Muscle of arm (tissue), 1 donor: ENCODE measurements at regions not wholly inside any gene's neighbourhood (a gene's known extent, or its start where the extent isn't known, plus 50 kb on each side); places are given as distances from the start of the nearest gene placed in this dataset.

Experiments used
- DNase-seq: peaks from one replicate; pipeline ENCODE4 v3.0.0-alpha.2; 2013

- DNase-seq, result no peak
These were observed 136.0 kb upstream of the SIX2 start for GRCh38 chr2:45145073-45145899.

- DNase-seq, result no peak
These were observed 132.9 kb upstream of the SIX2 start for GRCh38 chr2:45141883-45142866.

DNA sequence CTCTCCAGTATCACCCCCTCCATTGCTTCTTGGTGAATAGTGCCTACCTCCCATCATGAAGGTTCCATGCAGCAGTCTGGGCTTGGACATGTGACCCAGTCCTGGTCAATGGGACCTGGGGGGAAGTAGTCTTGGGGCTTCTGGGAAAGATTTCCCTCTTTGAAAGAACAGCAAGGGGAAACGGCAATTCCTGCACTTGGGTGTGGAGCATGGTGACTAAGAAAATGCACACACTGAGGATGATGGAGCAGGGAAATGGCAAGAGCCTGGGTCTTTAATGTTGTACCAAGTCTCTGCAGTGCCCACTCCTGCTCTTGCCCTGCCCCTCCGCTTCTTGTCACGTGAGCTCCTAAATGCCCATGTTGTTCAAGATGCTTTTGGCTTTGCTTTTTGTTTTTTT is 131.4 kb upstream of the SIX2 start:
- DNase-seq, result no peak

DNA sequence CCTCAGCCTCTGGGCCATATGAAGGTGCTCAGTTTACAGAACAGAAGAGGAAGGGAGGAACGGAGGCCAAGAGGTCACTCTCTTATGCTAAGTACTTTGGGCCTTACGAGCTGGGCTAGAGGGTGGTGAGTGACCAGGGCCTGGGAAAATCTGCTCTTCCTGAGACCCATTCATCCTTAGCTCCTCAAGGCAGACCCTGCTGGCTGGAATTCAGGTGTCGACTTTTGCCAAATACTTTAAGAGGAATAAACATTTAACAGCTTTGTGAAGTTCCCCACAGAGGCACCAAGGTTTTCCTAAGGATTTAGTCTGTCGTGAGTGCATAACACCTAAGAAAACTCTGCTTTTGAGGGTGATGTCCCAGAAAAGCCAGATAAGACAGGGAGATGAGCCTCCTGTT is 129.7 kb upstream of the SIX2 start:
- no peak for DNase-seq

GRCh38 chr2:45137966-45138695 is 128.9 kb upstream of the SIX2 start:
- DNase-seq, result no peak

GRCh38 chr2:45134726-45135125 is 125.5 kb upstream of the SIX2 start:
- DNase-seq, result no peak

GRCh38 chr2:45134014-45134413 is 124.8 kb upstream of the SIX2 start:
- no peak for DNase-seq

DNA sequence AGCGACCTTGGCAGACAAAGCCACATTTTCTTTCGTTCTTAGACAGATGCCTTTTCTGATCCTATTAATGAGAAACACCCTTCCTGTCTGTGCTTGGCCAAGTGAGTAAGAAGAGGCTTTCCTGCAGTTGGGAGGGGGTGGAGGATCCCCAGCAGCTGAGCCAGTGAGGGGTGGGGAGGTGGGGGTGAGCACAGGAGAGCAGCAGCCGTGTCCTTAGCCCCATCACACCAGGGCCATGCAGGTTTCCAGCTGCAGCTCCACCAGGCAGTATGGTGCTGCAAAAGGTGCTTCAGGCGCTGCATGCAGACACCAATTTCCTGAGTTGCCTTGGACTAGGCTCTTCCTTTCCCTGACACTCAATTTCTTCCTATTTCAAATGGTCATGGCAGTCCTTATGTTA is 123.3 kb upstream of the SIX2 start:
- DNase-seq, result no peak

DNA sequence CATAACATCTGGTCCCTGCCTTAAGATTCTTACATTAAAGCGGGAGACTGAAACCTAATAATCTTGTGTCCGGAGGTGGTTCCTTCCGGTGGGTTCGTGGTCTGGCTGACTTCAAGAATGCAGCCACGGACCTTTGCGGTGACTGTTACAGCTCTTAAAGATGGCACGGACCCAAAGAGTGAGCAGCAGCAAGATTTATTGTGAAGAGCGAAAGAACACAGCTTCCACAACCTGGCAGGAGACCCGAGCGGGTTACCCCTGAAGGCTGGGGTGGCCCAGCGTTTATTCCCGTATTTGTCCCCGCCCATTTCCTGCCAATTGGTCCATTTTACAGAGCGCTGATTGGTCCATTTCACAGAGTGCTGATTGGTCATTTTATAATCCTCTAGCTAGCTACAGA is 122.3 kb upstream of the SIX2 start:
- DNase-seq, result no peak

DNA sequence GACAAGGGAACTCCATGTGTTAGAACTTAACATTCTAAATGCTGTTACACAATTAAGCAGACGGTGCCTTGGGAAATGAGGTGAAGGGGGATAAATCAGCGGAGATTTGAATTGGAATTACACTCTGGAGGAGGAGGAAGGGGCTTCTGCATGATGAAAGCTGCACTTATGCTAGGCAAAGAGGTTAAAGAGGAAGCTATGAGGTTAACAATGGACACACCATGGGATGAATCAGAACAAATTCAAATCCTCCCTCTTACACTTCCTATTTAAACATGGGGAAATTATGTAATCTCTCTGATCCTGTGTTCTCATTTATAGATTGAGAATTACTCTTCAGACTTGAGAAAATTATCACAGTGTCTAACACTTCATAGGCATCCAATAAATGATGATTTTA is 121.5 kb upstream of the SIX2 start:
- no peak for DNase-seq

- DNase-seq, result peak; percentile 8
These were observed 119.3 kb upstream of the SIX2 start for GRCh38 chr2:45128580-45128997.

DNA sequence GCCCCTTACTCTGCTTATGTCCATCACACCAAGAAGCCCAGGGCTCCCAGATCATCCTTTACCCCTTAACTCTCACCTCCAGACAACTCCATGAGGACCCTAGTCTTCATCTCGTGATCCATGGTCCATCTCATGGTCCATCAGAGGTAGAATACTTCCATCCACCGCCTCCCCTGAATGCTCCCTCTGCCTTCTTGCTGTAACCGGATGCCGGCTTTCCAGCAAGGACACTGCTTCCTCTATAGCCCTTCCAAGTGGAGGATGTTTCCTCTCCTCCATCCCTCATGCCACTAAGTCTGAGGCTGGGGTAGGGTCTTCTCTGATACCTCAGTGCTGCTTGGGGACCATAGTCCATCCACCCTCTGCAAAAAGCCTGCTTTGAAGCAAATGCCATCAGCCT is 118.6 kb upstream of the SIX2 start:
- no peak for DNase-seq

DNA sequence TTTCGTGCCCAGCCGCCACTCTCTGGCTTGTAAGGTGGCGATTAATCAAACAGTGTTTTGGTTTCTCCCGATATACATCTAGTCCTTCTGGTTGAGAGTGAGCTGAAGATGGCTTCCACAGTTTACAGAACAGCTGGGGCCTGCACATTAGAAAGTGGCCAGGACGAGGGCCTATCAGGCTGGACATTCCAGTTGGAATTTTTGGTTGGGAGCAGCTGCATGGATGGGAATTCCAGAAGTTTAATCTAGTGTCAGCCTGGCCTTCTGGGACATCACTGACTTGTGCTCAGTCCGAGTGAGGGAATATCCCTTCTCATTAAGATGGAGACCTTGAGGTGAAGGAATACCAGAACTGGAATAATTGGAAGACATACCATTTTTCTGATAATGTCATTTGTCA is 118.1 kb upstream of the SIX2 start:
- DNase-seq, result no peak

DNA sequence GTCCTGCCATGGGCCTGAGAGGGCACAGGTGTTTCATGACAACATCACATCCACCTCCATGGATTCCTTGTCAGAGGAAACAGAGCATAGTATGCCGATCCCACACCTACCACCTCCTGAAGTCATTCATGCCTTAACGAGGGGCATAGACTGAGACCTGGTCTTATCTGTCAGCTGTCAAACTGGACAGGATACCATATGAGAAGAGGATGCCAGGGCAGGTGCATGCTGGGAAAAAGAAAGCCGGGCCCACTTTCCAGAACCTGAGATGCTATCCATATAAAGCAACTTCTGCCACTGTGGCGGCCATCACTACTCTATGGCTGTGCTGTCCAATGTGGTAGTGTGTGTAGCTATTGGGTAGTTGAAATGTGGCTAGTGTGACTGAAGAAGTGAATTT is 116.0 kb upstream of the SIX2 start:
- no peak for DNase-seq

GRCh38 chr2:45124456-45124855 is 115.2 kb upstream of the SIX2 start:
- DNase-seq, result no peak

DNA sequence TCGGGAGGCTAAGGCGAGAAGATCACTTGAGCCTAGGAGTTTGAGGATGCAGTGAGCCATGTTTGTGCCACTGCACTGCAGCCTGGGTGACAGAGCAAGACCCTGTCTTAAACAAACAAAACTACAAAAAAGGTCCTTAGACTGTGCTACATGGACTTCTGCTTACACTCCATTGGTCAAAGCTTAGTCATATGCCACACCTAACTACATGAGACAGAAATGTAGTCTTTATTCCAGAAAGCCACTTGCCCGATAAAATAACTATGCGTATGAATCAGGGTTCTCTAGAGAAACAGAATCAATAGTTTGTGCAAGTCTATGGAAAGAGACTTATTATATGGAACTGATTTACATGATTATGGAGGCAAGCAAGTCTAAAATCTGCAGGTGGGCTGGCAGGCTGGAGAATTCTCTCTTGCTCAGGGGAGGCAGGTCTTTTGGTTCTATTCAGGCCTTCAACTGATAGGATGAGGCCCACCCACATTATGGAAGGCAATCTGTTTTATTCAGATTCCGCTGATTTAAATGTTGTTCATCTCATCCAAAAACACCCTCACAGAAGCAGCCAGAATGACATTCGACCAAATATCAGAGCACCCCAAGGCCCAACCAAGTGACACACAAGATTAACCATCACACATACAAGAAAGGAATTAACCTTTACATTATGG is 114.4 kb upstream of the SIX2 start:
- DNase-seq, result no peak

DNA sequence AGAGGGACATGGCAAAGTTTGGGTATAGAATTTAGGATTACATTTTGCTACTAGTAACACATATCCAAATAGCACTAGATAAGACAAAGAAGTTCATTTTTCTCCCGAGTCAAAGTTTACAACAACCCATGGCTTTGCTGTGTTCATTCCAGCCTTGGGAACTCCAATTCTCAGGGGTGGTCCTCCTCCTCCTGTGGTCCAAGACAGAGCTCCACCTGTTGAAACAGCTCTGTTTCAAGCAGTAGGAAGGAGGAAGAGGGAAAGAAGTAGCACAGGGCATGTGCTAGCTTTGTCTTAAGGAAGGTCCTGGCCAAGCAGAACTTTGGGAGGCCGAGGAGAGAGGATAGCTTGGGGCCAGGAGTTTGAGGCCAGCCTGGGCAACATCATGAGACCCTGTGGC is 113.8 kb upstream of the SIX2 start:
- DNase-seq, result no peak

DNA sequence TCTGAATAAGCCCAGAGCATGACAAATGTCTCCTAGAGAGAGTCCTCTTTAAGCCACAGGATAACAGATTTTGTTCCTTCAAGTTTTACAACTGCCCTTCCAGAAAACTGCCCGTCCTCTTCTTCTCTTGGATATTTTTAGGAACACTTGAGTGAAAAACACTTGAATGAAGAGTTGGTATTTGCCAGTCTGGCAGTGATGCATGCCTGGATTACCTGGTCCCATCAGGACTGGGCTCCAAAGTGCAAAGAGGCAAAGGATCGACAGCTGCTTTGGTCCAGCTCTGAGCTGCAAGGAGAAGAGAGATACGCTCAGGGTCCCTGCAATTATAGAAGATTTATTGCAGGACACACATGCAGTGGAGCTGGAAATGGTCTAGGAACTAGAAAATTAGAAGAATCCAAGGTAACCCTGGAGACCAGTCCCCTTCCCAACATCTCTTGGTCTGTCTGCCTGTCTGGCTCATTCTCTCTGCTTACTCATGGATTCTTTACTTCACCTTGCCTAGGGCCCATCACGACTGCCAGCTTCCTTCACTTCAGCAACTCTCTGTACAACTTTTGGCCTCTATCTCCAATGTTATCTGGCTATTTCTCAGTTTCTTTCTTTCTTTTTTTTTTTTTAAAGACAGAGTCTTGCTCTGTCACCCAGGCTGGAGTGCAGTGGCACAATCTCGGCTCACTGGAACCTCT is 112.1 kb upstream of the SIX2 start:
- no peak for DNase-seq

DNA sequence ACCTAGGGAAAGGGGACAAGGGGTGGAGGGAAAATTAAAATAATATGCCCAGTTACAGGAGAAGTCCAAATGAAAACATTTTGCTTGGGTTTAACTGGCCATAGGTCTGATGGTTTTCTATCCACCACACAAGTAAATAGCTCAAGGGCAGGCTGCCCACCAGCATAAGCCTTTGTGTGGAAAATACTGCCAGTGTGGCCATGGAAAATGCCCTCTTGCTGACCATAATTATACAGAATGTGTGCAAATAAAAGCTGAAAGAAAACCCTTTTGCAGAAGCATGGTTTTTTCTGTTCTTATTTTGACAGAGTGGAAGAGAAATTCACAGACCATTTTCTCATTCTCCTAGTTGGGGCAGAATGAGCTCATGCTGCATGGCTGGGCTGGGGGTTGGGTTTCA is 111.3 kb upstream of the SIX2 start:
- no peak for DNase-seq

DNA sequence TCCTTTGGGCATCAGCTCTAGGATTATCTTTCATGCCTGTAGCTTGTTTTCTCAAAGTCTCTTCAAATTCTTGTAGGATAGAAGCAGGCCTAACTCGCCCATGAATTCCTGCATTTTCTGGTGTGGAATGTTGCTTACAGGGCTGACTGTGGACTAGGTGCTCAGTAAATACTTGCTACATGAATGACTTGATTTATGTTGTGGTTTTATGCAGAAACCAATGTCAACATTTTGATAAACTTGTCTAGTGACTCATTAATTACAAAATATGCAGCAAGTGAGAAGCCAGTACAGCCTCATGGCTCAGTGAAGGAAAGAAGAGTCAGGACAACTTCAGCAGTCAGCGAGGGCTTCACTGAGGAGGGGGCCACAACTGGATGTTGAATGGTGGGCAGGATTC is 110.6 kb upstream of the SIX2 start:
- no peak for DNase-seq

DNA sequence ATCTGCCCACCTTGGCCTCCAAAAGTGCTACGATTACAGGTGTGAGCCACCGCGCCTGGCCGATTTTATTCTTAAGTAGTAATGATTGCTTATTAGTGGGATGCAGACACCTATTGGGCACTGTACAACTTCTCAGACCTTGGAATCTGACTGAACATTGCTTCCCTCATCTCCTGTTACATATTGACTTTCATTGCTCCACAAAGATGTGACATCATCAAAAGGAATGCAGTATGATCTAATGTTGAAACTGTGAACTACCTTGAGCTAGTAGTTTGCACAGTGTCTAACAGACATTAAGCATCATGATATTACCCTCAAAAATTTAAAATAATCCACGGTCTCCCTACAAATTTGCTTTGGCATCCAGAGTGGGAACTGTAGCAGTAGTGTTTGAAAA is 109.8 kb upstream of the SIX2 start:
- no peak for DNase-seq
